Caco-2 (cell line): ENCODE measurements at regions not wholly inside any gene's neighbourhood (a gene's known extent, or its start where the extent isn't known, plus 50 kb on each side); places are given as distances from the start of the nearest gene placed in this dataset.

Experiments
- BruUV-seq: library from RNA; stranded (reverse); fragments of 400-500 nt; replicated peaks from 2 replicates; lab custom pipeline; 2021; lab: Mats Ljungman, UMichigan
- CTCF ChIA-PET: fragments of 300-600 bp; sonication (Branson Sonifier 250); formaldehyde crosslinking; loops from one replicate; lab custom pipeline; 2022; ENCODE audit warnings: antibody characterized with exemption; lab: Charles Lee
- POLR2A ChIA-PET: fragments of 300-600 bp; sonication (Branson Sonifier 250); formaldehyde crosslinking; loops from one replicate; lab custom pipeline; 2022; ENCODE audit warnings: antibody characterized with exemption; lab: Charles Lee
- DNase-seq, 2 experiments: peaks; one replicate each; pipeline versions ENCODE4 v3.0.0 to v3.0.0-alpha.2; 2020 to 2022
- H3K27me3 ChIP-seq: replicated peaks from 2 replicates; pipeline ENCODE4 v1.6.0; 2011; ENCODE audit warnings: low read length; ENCODE audit not compliant: control insufficient read depth, insufficient read depth
- H3K36me3 ChIP-seq: 2 replicates; pipeline ENCODE4 v1.5.1; 2011; ENCODE audit warnings: low read length; ENCODE audit not compliant: control insufficient read depth, insufficient read depth
- H3K4me1 ChIP-seq: fragments of 250-450 bp; sonication (Bioruptor Pico); 2 replicates; pipeline ENCODE4 v1.5.1; 2020; ENCODE audit warnings: mild to moderate bottlenecking
- H3K4me3 ChIP-seq: 2 replicates; pipeline ENCODE4 v1.5.1; 2011; ENCODE audit warnings: low read depth, mild to moderate bottlenecking, control low read depth, low read length
- H3K9me3 ChIP-seq: fragments of 250-450 bp; sonication (Bioruptor Pico); 2 replicates; pipeline ENCODE4 v1.5.1; 2020; ENCODE audit warnings: mild to moderate bottlenecking, moderate library complexity
- H3K27ac Mint-ChIP-seq: one replicate; pipeline ENCODE4 v1.8.0; 2022; ENCODE audit warnings: mixed read lengths; ENCODE audit not compliant: unreplicated experiment
- H3K27me3 Mint-ChIP-seq: one replicate; pipeline ENCODE4 v1.8.0; 2022; ENCODE audit warnings: mixed read lengths; ENCODE audit not compliant: insufficient read depth, unreplicated experiment
- H3K36me3 Mint-ChIP-seq: one replicate; pipeline ENCODE4 v1.8.0; 2022; ENCODE audit warnings: mild to moderate bottlenecking, mixed read lengths; ENCODE audit not compliant: insufficient read depth, unreplicated experiment
- H3K4me1 Mint-ChIP-seq: one replicate; pipeline ENCODE4 v1.8.0; 2022; ENCODE audit warnings: low read depth, mixed read lengths; ENCODE audit not compliant: unreplicated experiment
- H3K4me3 Mint-ChIP-seq: one replicate; pipeline ENCODE4 v1.8.0; 2022; ENCODE audit warnings: mild to moderate bottlenecking, moderate library complexity, mixed read lengths; ENCODE audit not compliant: unreplicated experiment
- H3K9me3 Mint-ChIP-seq: one replicate; pipeline ENCODE4 v1.8.0; 2022; ENCODE audit warnings: mixed read lengths; ENCODE audit not compliant: unreplicated experiment
- intact Hi-C: fragments of 100-400 bp; cut with micrococcal nuclease; formaldehyde crosslinking; loops from one replicate; pipeline ENCODE4 v1.10.0; 2022; ENCODE audit not compliant: unreplicated experiment
- TF ChIP-seq, protein P1 (sequence below), 2 experiments: fragments of 200-600 bp in 1 of 2; IDR thresholded peaks; 1 replicate in 1 of 2; 2 replicates in 1 of 2; pipeline versions ENCODE4 v1.5.1 to v1.8.0; 2011 to 2022; ENCODE audit warnings: antibody characterized with exemption in 1 of 2, control low read depth in 1 of 2, inconsistent platforms in 1 of 2, low read depth in 1 of 2, low read length in 1 of 2, mild to moderate bottlenecking in 1 of 2, moderate library complexity in 1 of 2; ENCODE audit not compliant: insufficient read depth in 1 of 2, severe bottlenecking in 1 of 2, unreplicated experiment in 1 of 2

DNA sequence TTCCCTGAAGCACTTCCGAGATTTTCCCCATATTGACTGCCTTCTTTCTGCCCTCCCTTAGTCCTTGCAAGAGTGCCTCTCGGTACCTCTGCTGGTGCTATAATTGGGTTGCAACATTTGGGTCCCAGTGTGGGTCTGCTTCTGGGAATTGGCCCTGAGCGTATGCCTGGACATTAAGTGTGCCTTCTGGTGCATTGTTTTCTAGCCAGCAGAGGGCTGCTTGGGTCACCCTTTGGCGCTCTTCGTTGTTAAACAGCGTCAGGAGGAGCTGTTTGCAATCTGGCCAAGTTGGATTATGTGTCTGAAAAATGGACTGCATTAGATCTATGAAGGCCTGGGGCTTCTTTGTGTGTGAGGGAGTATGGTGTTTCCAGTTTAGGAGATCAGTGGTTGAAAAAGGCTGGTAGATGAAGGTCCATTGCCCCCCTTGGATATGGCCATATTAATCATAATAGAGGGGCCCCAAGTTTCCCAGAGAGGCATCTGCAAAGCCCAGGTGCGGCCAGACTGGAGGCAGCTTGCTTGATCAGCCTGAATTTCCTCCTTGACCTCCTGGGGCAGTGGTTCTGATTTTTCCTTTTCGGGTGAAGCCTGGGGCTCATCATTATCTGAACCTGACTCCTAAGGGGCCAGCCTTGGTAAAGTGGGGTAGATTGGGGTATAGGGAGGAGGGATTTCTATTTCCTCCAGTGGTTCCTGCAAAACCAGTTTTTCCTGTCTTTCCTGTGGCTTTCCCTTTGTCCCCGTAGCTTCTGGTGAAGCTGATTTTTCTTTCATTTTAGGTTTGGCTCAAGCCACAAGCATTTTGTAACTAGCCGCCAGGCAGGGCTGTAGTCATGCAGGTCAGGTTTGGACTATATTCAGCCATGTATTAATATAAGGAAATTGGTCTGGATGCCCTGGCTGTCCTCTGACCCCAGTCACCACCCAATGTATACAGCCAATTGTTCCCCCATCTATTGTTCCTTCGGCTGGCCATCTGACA is 85.4 kb upstream of the GPR6 start:
- H3K4me3 Mint-ChIP-seq = peak overlapping the region; percentile 46
- peak in 1 of 2 experiments; percentile 31 for DNase-seq
- H3K27me3 ChIP-seq = no peaks in the 10 kb centered on the region
- no peaks in the 10 kb centered on the region for H3K36me3 Mint-ChIP-seq
- peaks cover 2% of the 10 kb centered on the region for H3K27me3 Mint-ChIP-seq
- intact Hi-C loops = loop anchor here (2.0 to 10.0 kb wide), 2 partner anchors 142 to 188 kb away; no protein-coding TSS in a partner anchor
- no peaks in the 10 kb centered on the region for H3K36me3 ChIP-seq
- H3K4me1 Mint-ChIP-seq = peaks cover 13% of the 10 kb centered on the region
- CTCF ChIA-PET = interaction anchor here (1.2 kb wide), 1 partner anchor 147 kb away, joined by 5 read pairs; no protein-coding TSS in a partner anchor
- TF ChIP-seq, protein P1, sequence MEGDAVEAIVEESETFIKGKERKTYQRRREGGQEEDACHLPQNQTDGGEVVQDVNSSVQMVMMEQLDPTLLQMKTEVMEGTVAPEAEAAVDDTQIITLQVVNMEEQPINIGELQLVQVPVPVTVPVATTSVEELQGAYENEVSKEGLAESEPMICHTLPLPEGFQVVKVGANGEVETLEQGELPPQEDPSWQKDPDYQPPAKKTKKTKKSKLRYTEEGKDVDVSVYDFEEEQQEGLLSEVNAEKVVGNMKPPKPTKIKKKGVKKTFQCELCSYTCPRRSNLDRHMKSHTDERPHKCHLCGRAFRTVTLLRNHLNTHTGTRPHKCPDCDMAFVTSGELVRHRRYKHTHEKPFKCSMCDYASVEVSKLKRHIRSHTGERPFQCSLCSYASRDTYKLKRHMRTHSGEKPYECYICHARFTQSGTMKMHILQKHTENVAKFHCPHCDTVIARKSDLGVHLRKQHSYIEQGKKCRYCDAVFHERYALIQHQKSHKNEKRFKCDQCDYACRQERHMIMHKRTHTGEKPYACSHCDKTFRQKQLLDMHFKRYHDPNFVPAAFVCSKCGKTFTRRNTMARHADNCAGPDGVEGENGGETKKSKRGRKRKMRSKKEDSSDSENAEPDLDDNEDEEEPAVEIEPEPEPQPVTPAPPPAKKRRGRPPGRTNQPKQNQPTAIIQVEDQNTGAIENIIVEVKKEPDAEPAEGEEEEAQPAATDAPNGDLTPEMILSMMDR (IDR thresholded peaks at IDR 0.05; ENCODE audit: insufficient read depth in 1 of 2, low read depth in 1 of 2, low read length in 1 of 2, severe bottlenecking in 1 of 2, unreplicated experiment in 1 of 2) = no peak
- no TSS peak for BruUV-seq
- H3K27ac Mint-ChIP-seq = no peak overlapping the region
- POLR2A ChIA-PET = no interaction called here
- H3K9me3 ChIP-seq = no peaks in the 10 kb centered on the region
- H3K4me3 ChIP-seq = no peak overlapping the region
- H3K4me1 ChIP-seq = peaks cover 8% of the 10 kb centered on the region; the same call in 1 of the 2 replicates
- H3K9me3 Mint-ChIP-seq = peaks cover 8% of the 10 kb centered on the region

DNA sequence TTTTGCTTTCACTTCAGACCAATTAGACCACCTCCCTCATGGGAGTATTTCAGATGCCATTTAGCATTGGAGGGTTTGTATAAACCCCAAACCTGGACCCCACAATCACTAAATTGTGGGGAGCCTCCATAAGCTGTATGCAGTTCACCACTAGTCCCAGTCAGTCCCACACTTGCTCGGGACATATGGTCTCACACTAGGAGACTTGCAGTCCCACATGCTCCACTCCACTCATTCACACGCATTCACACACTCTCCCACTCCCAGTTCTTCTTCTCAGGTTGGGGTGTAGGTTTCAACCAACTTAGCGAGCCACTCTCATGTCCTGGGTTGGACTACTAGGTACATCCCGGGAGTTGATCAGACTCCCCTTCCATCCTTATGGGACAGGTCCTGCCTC is 84.5 kb upstream of the GPR6 start:
- no peak overlapping the region for H3K4me3 Mint-ChIP-seq
- no peak overlapping the region for H3K4me3 ChIP-seq

DNA sequence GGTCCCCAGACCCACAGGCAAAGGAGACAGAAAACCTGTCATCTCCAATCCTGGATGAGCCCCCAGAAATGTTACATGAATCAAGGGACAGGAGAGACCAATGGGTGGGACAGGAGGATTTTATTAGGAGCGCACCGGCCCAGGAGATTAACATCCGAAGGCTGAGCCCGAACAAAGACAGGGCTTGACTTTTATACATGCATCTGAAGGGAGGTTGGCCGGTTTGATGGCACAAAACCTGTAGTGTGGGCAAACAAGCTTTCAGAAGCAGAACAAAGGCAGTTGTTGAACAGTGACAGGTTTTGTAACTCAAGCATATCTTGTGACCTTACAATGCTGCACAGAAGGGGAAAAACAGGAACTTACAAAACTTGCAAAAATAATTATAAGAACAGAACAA is 83.9 kb upstream of the GPR6 start:
- H3K4me3 Mint-ChIP-seq = no peak overlapping the region

More for the DNA sequence above, 84.5 kb upstream of the GPR6 start:
- intact Hi-C loops = loop anchor here (2.0 to 10.0 kb wide), 2 partner anchors 141 to 189 kb away; no protein-coding TSS in a partner anchor
- H3K27ac Mint-ChIP-seq = no peak overlapping the region
- Histone ChIP-seq H3K36me3 (no peaks in the 10 kb centered on the region), H3K9me3 (no peaks in the 10 kb centered on the region), H3K27me3 (no peaks in the 10 kb centered on the region), H3K4me1 (peaks cover 8% of the 10 kb centered on the region; the same call in 1 of the 2 replicates)
- no peaks in the 10 kb centered on the region for H3K36me3 Mint-ChIP-seq
- H3K9me3 Mint-ChIP-seq = peaks cover 8% of the 10 kb centered on the region
- CTCF ChIA-PET = no interaction called here
- BruUV-seq = no TSS peak
- POLR2A ChIA-PET = no interaction called here
- TF ChIP-seq, protein P1 (IDR thresholded peaks at IDR 0.05; ENCODE audit: insufficient read depth in 1 of 2, low read depth in 1 of 2, low read length in 1 of 2, severe bottlenecking in 1 of 2, unreplicated experiment in 1 of 2) = no peak
- no peak for DNase-seq
- peaks cover 4% of the 10 kb centered on the region for H3K27me3 Mint-ChIP-seq
- H3K4me1 Mint-ChIP-seq = peaks cover 13% of the 10 kb centered on the region

More for the DNA sequence above, 83.9 kb upstream of the GPR6 start:
- ChIA-PET POLR2A (no interaction called here), CTCF (no interaction called here)
- BruUV-seq = no TSS peak
- H3K27ac Mint-ChIP-seq = no peak overlapping the region
- Histone ChIP-seq H3K4me3 (no peak overlapping the region), H3K36me3 (no peaks in the 10 kb centered on the region), H3K27me3 (no peaks in the 10 kb centered on the region), H3K9me3 (no peaks in the 10 kb centered on the region), H3K4me1 (peaks cover 8% of the 10 kb centered on the region; the same call in 1 of the 2 replicates)
- H3K9me3 Mint-ChIP-seq = peaks cover 8% of the 10 kb centered on the region
- no peaks in the 10 kb centered on the region for H3K36me3 Mint-ChIP-seq
- H3K4me1 Mint-ChIP-seq = peaks cover 13% of the 10 kb centered on the region
- intact Hi-C loops = loop anchor here (10.0 kb wide), 1 partner anchor 141 kb away; no protein-coding TSS in a partner anchor
- DNase-seq = no peak
- H3K27me3 Mint-ChIP-seq = peaks cover 4% of the 10 kb centered on the region
- TF ChIP-seq, protein P1 (IDR thresholded peaks at IDR 0.05; ENCODE audit: insufficient read depth in 1 of 2, low read depth in 1 of 2, low read length in 1 of 2, severe bottlenecking in 1 of 2, unreplicated experiment in 1 of 2) = no peak
